ENCODE measurements at regions not wholly inside any gene's neighbourhood (a gene's known extent, or its start where the extent isn't known, plus 50 kb on each side); places are given as distances from the start of the nearest gene placed in this dataset.
A peak's percentile ranks its signal among the peaks of the same experiment; 100 is the strongest.

- no peak overlapping the region for H3K4me3 Mint-ChIP-seq (ENCODE audit: unreplicated experiment)
Measured at GRCh38 chr5:103842936-103843335, 280.3 kb upstream of the NUDT12 start.

GRCh38 chr5:103840600-103840999, 278.0 kb upstream of the NUDT12 start:
- BruUV-seq (replicated peaks), result no TSS peak
- intact Hi-C loops (cut with micrococcal nuclease), result no loop called here

More at GRCh38 chr5:103842936-103843335, 280.3 kb upstream of the NUDT12 start:
- no peaks in the 10 kb centered on the region for H3K27me3 Mint-ChIP-seq (ENCODE audit: insufficient read depth, unreplicated experiment)
- ChIA-PET CTCF (no interaction called here), POLR2A (no interaction called here)
- no peak for TF ChIP-seq CTCF (IDR thresholded peaks at IDR 0.05; ENCODE audit: unreplicated experiment)
- no peak overlapping the region for H3K27ac Mint-ChIP-seq (ENCODE audit: low read depth, unreplicated experiment)
- intact Hi-C loops (cut with micrococcal nuclease), result no loop called here
- no peaks in the 10 kb centered on the region for H3K9me3 Mint-ChIP-seq (ENCODE audit: unreplicated experiment)
- no peak for DNase-seq (ENCODE audit: unreplicated experiment)
- H3K36me3 Mint-ChIP-seq (ENCODE audit: insufficient read depth, unreplicated experiment), result no peaks in the 10 kb centered on the region
- H3K4me1 Mint-ChIP-seq (ENCODE audit: insufficient read depth, unreplicated experiment), result no peaks in the 10 kb centered on the region
- BruUV-seq (replicated peaks), result no TSS peak

GRCh38 chr5:103834216-103834615, 271.6 kb upstream of the NUDT12 start:
- Mint-ChIP-seq H3K27me3 (ENCODE audit: insufficient read depth, unreplicated experiment) (no peaks in the 10 kb centered on the region), H3K27ac (ENCODE audit: low read depth, unreplicated experiment) (no peak overlapping the region), H3K4me1 (ENCODE audit: insufficient read depth, unreplicated experiment) (no peaks in the 10 kb centered on the region), H3K4me3 (ENCODE audit: unreplicated experiment) (no peak overlapping the region), H3K9me3 (ENCODE audit: unreplicated experiment) (no peaks in the 10 kb centered on the region), H3K36me3 (ENCODE audit: insufficient read depth, unreplicated experiment) (no peaks in the 10 kb centered on the region)
- intact Hi-C loops (cut with micrococcal nuclease), result no loop called here
- BruUV-seq (replicated peaks), result no TSS peak
- no peak for TF ChIP-seq CTCF (IDR thresholded peaks at IDR 0.05; ENCODE audit: unreplicated experiment)
- DNase-seq (ENCODE audit: unreplicated experiment), result no peak
- POLR2A ChIA-PET, result no interaction called here
- CTCF ChIA-PET, result no interaction called here

More at GRCh38 chr5:103840600-103840999, 278.0 kb upstream of the NUDT12 start:
- Mint-ChIP-seq H3K27ac (ENCODE audit: low read depth, unreplicated experiment) (no peak overlapping the region), H3K4me3 (ENCODE audit: unreplicated experiment) (no peak overlapping the region), H3K9me3 (ENCODE audit: unreplicated experiment) (no peaks in the 10 kb centered on the region), H3K27me3 (ENCODE audit: insufficient read depth, unreplicated experiment) (no peaks in the 10 kb centered on the region), H3K4me1 (ENCODE audit: insufficient read depth, unreplicated experiment) (no peaks in the 10 kb centered on the region), H3K36me3 (ENCODE audit: insufficient read depth, unreplicated experiment) (no peaks in the 10 kb centered on the region)
- ChIA-PET POLR2A (no interaction called here), CTCF (no interaction called here)
- DNase-seq (ENCODE audit: unreplicated experiment), result no peak
- TF ChIP-seq CTCF (IDR thresholded peaks at IDR 0.05; ENCODE audit: unreplicated experiment), result no peak

- H3K4me3 Mint-ChIP-seq (ENCODE audit: unreplicated experiment), result no peak overlapping the region
- peak; percentile 17 for DNase-seq (ENCODE audit: unreplicated experiment)
- ChIA-PET CTCF (interaction anchor here (0.8 kb wide), 1 partner anchor 358 kb away, joined by 5 read pairs; no protein-coding TSS in a partner anchor), POLR2A (no interaction called here)
- no peak overlapping the region for H3K27ac Mint-ChIP-seq (ENCODE audit: low read depth, unreplicated experiment)
- no peaks in the 10 kb centered on the region for H3K36me3 Mint-ChIP-seq (ENCODE audit: insufficient read depth, unreplicated experiment)
- peak; percentile 32 for TF ChIP-seq CTCF (IDR thresholded peaks at IDR 0.05; ENCODE audit: unreplicated experiment)
- no peaks in the 10 kb centered on the region for H3K27me3 Mint-ChIP-seq (ENCODE audit: insufficient read depth, unreplicated experiment)
- H3K9me3 Mint-ChIP-seq (ENCODE audit: unreplicated experiment), result no peaks in the 10 kb centered on the region
- intact Hi-C loops (cut with micrococcal nuclease), result no loop called here
- H3K4me1 Mint-ChIP-seq (ENCODE audit: insufficient read depth, unreplicated experiment), result no peaks in the 10 kb centered on the region
- BruUV-seq (replicated peaks), result no TSS peak
Measured at GRCh38 chr5:103829585-103829984, 267.0 kb upstream of the NUDT12 start.

All from MCF 10A (cell line).